ENCODE measurements at regions not wholly inside any gene's neighbourhood (a gene's known extent, or its start where the extent isn't known, plus 50 kb on each side); places are given as distances from the start of the nearest gene placed in this dataset.

GRCh38 chr1:218163371-218163770 is 121.7 kb upstream of the RRP15 start:
- H3K27me3 ChIP-seq (ENCODE audit: control insufficient read depth, insufficient read depth, low read length) = peaks cover 11% of the 10 kb centered on the region
- H3K9ac ChIP-seq (ENCODE audit: low read depth, low read length) = no peak overlapping the region
- peak overlapping the region; percentile 86 for H3K4me3 ChIP-seq (ENCODE audit: low read depth, low read length)
- peaks cover 10% of the 10 kb centered on the region for H3K4me1 ChIP-seq (ENCODE audit: control insufficient read depth, insufficient read depth, low read length)
- H3K36me3 ChIP-seq (ENCODE audit: control insufficient read depth, insufficient read depth, low read length) = no peaks in the 10 kb centered on the region
- H3K9me3 ChIP-seq (ENCODE audit: control insufficient read depth, insufficient read depth, low read length) = no peaks in the 10 kb centered on the region

- Histone ChIP-seq H3K36me3 (ENCODE audit: control insufficient read depth, insufficient read depth, low read length) (no peaks in the 10 kb centered on the region), H3K4me3 (ENCODE audit: low read depth, low read length) (peak overlapping the region; percentile 86), H3K9me3 (ENCODE audit: control insufficient read depth, insufficient read depth, low read length) (no peaks in the 10 kb centered on the region), H3K4me1 (ENCODE audit: control insufficient read depth, insufficient read depth, low read length) (peaks cover 10% of the 10 kb centered on the region), H3K27me3 (ENCODE audit: control insufficient read depth, insufficient read depth, low read length) (peaks cover 11% of the 10 kb centered on the region), H3K9ac (ENCODE audit: low read depth, low read length) (peak overlapping the region; percentile 1)
Observed at GRCh38 chr1:218164111-218164929, 120.8 kb upstream of the RRP15 start.

DNA sequence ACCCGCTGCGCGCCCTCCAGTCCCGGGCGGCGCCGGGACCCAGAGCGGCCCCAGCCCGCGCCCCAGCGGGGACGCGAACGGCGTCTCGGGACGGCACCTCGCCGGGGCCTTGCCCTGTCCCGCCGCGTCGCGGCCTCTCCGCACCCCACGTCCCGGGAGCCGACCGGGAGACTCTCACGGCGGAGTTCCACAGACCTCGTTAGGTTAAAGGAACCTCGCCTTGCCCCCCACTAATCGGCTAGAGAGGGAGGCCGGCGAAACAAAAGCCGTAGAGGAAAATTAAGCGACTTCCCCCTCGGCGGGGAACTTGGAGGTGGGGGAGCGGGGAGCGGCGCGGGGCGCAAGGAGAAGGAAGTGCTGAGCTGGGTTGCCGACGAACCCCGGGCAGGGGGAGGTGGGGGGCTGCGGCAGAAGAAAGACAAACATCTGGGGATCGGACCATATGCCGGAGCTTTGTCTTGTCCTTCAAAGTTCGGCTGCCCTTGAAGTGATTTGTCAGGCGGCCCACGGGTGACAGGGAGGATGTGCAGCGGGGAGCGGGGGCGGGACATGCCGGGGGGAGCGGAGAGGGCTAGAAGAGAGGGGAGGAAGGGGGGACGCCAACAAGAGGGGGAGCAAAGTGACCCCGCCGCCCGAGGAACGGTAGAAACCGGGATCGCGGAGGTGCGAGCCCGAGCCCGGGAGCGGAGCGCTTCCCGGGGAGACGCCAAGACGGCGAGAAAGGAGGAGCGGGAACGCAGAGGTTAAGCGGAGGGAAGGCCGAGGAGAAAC is 120.0 kb upstream of the RRP15 start:
- Histone ChIP-seq H3K4me3 (ENCODE audit: low read depth, low read length) (peak overlapping the region; percentile 86), H3K9ac (ENCODE audit: low read depth, low read length) (peak overlapping the region; percentile 76), H3K4me1 (ENCODE audit: control insufficient read depth, insufficient read depth, low read length) (peaks cover 10% of the 10 kb centered on the region), H3K27me3 (ENCODE audit: control insufficient read depth, insufficient read depth, low read length) (peaks cover 11% of the 10 kb centered on the region), H3K36me3 (ENCODE audit: control insufficient read depth, insufficient read depth, low read length) (no peaks in the 10 kb centered on the region), H3K9me3 (ENCODE audit: control insufficient read depth, insufficient read depth, low read length) (no peaks in the 10 kb centered on the region)

DNA sequence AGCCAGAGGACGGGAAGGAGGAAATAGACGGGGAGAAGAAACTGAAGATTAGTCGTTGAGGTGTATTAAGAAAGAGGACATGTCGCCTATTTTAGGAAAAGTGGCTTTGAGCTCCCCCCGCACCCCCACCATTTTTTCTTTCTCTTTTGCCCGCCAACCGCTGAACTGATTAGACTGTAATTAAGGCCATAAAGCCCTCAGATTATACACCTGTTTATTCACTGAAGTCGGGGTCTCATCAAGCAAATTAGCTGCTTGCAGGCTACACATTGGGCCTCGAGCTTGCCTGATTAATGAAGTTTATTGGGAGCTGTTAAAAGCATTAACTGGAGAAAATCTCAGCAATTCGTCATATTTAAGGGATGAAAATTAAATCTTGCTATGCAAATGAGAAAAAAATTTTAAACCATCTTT is 119.4 kb upstream of the RRP15 start:
- peaks cover 10% of the 10 kb centered on the region for H3K4me1 ChIP-seq (ENCODE audit: control insufficient read depth, insufficient read depth, low read length)
- no peaks in the 10 kb centered on the region for H3K36me3 ChIP-seq (ENCODE audit: control insufficient read depth, insufficient read depth, low read length)
- H3K9me3 ChIP-seq (ENCODE audit: control insufficient read depth, insufficient read depth, low read length) = no peaks in the 10 kb centered on the region
- H3K4me3 ChIP-seq (ENCODE audit: low read depth, low read length) = peak overlapping the region; percentile 86
- H3K27me3 ChIP-seq (ENCODE audit: control insufficient read depth, insufficient read depth, low read length) = peaks cover 11% of the 10 kb centered on the region
- no peak overlapping the region for H3K9ac ChIP-seq (ENCODE audit: low read depth, low read length)

- H3K9ac ChIP-seq (ENCODE audit: low read depth, low read length) = no peak overlapping the region
- peak overlapping the region; percentile 86 for H3K4me3 ChIP-seq (ENCODE audit: low read depth, low read length)
- no peaks in the 10 kb centered on the region for H3K9me3 ChIP-seq (ENCODE audit: control insufficient read depth, insufficient read depth, low read length)
- H3K27me3 ChIP-seq (ENCODE audit: control insufficient read depth, insufficient read depth, low read length) = peaks cover 11% of the 10 kb centered on the region
- no peaks in the 10 kb centered on the region for H3K36me3 ChIP-seq (ENCODE audit: control insufficient read depth, insufficient read depth, low read length)
- peaks cover 10% of the 10 kb centered on the region for H3K4me1 ChIP-seq (ENCODE audit: control insufficient read depth, insufficient read depth, low read length)
Observed at GRCh38 chr1:218166268-218166945, 118.7 kb upstream of the RRP15 start.

GRCh38 chr1:218171302-218171893 is 113.7 kb upstream of the RRP15 start:
- Histone ChIP-seq H3K4me1 (ENCODE audit: control insufficient read depth, insufficient read depth, low read length) (peaks cover 2% of the 10 kb centered on the region), H3K9me3 (ENCODE audit: control insufficient read depth, insufficient read depth, low read length) (no peaks in the 10 kb centered on the region), H3K36me3 (ENCODE audit: control insufficient read depth, insufficient read depth, low read length) (no peaks in the 10 kb centered on the region), H3K9ac (ENCODE audit: low read depth, low read length) (no peak overlapping the region), H3K27me3 (ENCODE audit: control insufficient read depth, insufficient read depth, low read length) (peaks cover 9% of the 10 kb centered on the region), H3K4me3 (ENCODE audit: low read depth, low read length) (no peak overlapping the region)

DNA sequence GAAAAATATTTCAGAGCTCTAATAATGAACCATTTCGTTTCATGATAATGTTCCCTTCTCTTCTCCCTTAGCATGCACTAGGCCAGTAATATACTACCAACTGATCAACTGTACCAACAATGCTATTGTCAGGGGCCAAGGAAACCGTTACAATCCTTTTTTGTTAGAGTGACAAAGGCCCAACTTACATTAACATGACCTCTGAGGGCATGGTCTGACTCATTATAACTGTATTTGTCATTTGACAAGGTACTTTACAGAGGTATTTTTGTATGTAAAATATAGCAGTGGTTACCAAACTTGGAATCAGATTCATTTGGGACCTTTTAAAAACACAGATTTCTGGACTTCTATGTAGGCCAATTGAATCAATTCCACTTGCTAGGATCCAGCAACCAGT is 102.6 kb upstream of the RRP15 start:
- no peaks in the 10 kb centered on the region for H3K27me3 ChIP-seq (ENCODE audit: control insufficient read depth, insufficient read depth, low read length)
- no peak overlapping the region for H3K9ac ChIP-seq (ENCODE audit: low read depth, low read length)
- no peaks in the 10 kb centered on the region for H3K36me3 ChIP-seq (ENCODE audit: control insufficient read depth, insufficient read depth, low read length)
- no peak overlapping the region for H3K4me3 ChIP-seq (ENCODE audit: low read depth, low read length)
- H3K9me3 ChIP-seq (ENCODE audit: control insufficient read depth, insufficient read depth, low read length) = no peaks in the 10 kb centered on the region
- H3K4me1 ChIP-seq (ENCODE audit: control insufficient read depth, insufficient read depth, low read length) = no peaks in the 10 kb centered on the region

GRCh38 chr1:218200979-218201378 is 84.1 kb upstream of the RRP15 start:
- no peak overlapping the region for H3K4me3 ChIP-seq (ENCODE audit: low read depth, low read length)
- H3K4me1 ChIP-seq (ENCODE audit: control insufficient read depth, insufficient read depth, low read length) = no peaks in the 10 kb centered on the region
- H3K36me3 ChIP-seq (ENCODE audit: control insufficient read depth, insufficient read depth, low read length) = no peaks in the 10 kb centered on the region
- no peaks in the 10 kb centered on the region for H3K9me3 ChIP-seq (ENCODE audit: control insufficient read depth, insufficient read depth, low read length)
- H3K27me3 ChIP-seq (ENCODE audit: control insufficient read depth, insufficient read depth, low read length) = no peaks in the 10 kb centered on the region
- no peak overlapping the region for H3K9ac ChIP-seq (ENCODE audit: low read depth, low read length)

DNA sequence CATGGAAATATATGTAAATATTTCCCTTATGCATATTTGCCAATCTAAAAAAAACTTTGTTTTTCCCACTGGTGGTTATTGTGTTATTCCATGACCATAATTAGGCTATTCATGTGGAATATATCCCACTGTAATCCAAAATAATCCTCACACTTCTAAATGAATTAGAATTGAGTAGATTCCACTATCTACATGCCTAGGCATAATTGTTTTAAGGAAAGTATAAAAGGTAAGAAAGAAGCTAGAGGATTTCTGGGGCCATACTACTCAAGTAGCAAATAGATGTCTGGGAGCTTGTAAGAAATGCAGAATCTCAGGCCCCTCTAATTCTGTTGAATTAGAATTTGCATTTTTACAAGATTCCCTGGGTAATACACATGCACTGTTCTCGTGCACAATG is 83.5 kb upstream of the RRP15 start:
- H3K4me1 ChIP-seq (ENCODE audit: control insufficient read depth, insufficient read depth, low read length) = no peaks in the 10 kb centered on the region
- no peaks in the 10 kb centered on the region for H3K36me3 ChIP-seq (ENCODE audit: control insufficient read depth, insufficient read depth, low read length)
- no peak overlapping the region for H3K4me3 ChIP-seq (ENCODE audit: low read depth, low read length)
- no peaks in the 10 kb centered on the region for H3K9me3 ChIP-seq (ENCODE audit: control insufficient read depth, insufficient read depth, low read length)
- H3K9ac ChIP-seq (ENCODE audit: low read depth, low read length) = no peak overlapping the region
- no peaks in the 10 kb centered on the region for H3K27me3 ChIP-seq (ENCODE audit: control insufficient read depth, insufficient read depth, low read length)

GRCh38 chr1:218205721-218206120 is 79.4 kb upstream of the RRP15 start:
- Histone ChIP-seq H3K4me1 (ENCODE audit: control insufficient read depth, insufficient read depth, low read length) (no peaks in the 10 kb centered on the region), H3K4me3 (ENCODE audit: low read depth, low read length) (no peak overlapping the region), H3K36me3 (ENCODE audit: control insufficient read depth, insufficient read depth, low read length) (no peaks in the 10 kb centered on the region), H3K9ac (ENCODE audit: low read depth, low read length) (no peak overlapping the region), H3K27me3 (ENCODE audit: control insufficient read depth, insufficient read depth, low read length) (no peaks in the 10 kb centered on the region), H3K9me3 (ENCODE audit: control insufficient read depth, insufficient read depth, low read length) (no peaks in the 10 kb centered on the region)

- Histone ChIP-seq H3K4me3 (ENCODE audit: low read depth, low read length) (no peak overlapping the region), H3K27me3 (ENCODE audit: control insufficient read depth, insufficient read depth, low read length) (no peaks in the 10 kb centered on the region), H3K9ac (ENCODE audit: low read depth, low read length) (no peak overlapping the region), H3K4me1 (ENCODE audit: control insufficient read depth, insufficient read depth, low read length) (no peaks in the 10 kb centered on the region), H3K9me3 (ENCODE audit: control insufficient read depth, insufficient read depth, low read length) (no peaks in the 10 kb centered on the region), H3K36me3 (ENCODE audit: control insufficient read depth, insufficient read depth, low read length) (no peaks in the 10 kb centered on the region)
Observed at GRCh38 chr1:218207194-218207593, 77.9 kb upstream of the RRP15 start.

Measured in iPS-15b (cell line).